ENCODE measurements at regions not wholly inside any gene's neighbourhood (a gene's known extent, or its start where the extent isn't known, plus 50 kb on each side); places are given as distances from the start of the nearest gene placed in this dataset.
A peak's percentile ranks its signal among the peaks of the same experiment; 100 is the strongest.
"Not testable (repeated sequence)": the region's sequence is repeated elsewhere in the genome, so short reads cannot be mapped to it uniquely, and the experiment has no call there.

GRCh38 chr1:181251001-181251712 is 162.7 kb downstream of the IER5 start:
- Histone ChIP-seq H3K27ac (ENCODE audit: control insufficient read depth, insufficient read depth, low read length) (peak overlapping the region; percentile 58), H4K20me1 (ENCODE audit: control insufficient read depth, extremely low read depth, insufficient read depth, low read length) (no peaks in the 10 kb centered on the region), H3K9me1 (ENCODE audit: control insufficient read depth, extremely low read depth, insufficient read depth, low read length) (no peaks in the 10 kb centered on the region), H3K4me2 (ENCODE audit: control insufficient read depth, extremely low read depth, insufficient read depth, low read depth, low read length) (peak overlapping the region; percentile 44), H3K36me3 (ENCODE audit: control insufficient read depth in 2 of 2, extremely low read depth in 1 of 2, insufficient read depth in 2 of 2, low read length in 2 of 2) (no peaks in the 10 kb centered on the region), H2AFZ (ENCODE audit: control insufficient read depth, low read length) (no peak overlapping the region), H3K9me3 (ENCODE audit: control insufficient read depth, low read depth, low read length) (no peaks in the 10 kb centered on the region), H3K4me1 (ENCODE audit: control insufficient read depth, extremely low read depth, insufficient read depth, low read length) (peaks cover 33% of the 10 kb centered on the region), H3K4me3 (ENCODE audit: control insufficient read depth in 2 of 3, extremely low read depth in 1 of 3, insufficient read depth in 2 of 3, low read depth in 1 of 3, low read length in 3 of 3) (no peak overlapping the region), H3K9ac (ENCODE audit: control insufficient read depth, extremely low read depth, insufficient read depth, low read length) (peak overlapping the region; percentile 3), H3K79me2 (ENCODE audit: control insufficient read depth, insufficient read depth, low read length) (no peaks in the 10 kb centered on the region), H3K27me3 (ENCODE audit: control insufficient read depth, extremely low read depth, insufficient read depth, low read length) (no peaks in the 10 kb centered on the region)
- DNase-seq (ENCODE audit: low read depth, low spot score) (peak; percentile 55), FAIRE-seq (peak; percentile 56)
- TF ChIP-seq CTCF (optimal IDR thresholded peaks at IDR 0.05 in 1 of 3, IDR thresholded peaks at IDR 0.05 in 1 of 3, conservative IDR thresholded peaks at IDR 0.05 in 1 of 3; ENCODE audit: extremely low read depth in 1 of 3, insufficient read depth in 2 of 3, low read length in 3 of 3) (no peak), EZH2 (IDR thresholded peaks at IDR 0.05; ENCODE audit: low read length) (no peak)
- dilution Hi-C loops (cut with MboI; ENCODE audit: extremely low pct_ligation_motif_present, low sequenced_read_pairs), result no loop called here

GRCh38 chr1:181251713-181252075 is 163.2 kb downstream of the IER5 start:
- peak overlapping the region; percentile 3 for H3K9ac ChIP-seq (ENCODE audit: control insufficient read depth, extremely low read depth, insufficient read depth, low read length)
- peaks cover 33% of the 10 kb centered on the region for H3K4me1 ChIP-seq (ENCODE audit: control insufficient read depth, extremely low read depth, insufficient read depth, low read length)
- no peaks in the 10 kb centered on the region for H4K20me1 ChIP-seq (ENCODE audit: control insufficient read depth, extremely low read depth, insufficient read depth, low read length)
- no peak overlapping the region for H2AFZ ChIP-seq (ENCODE audit: control insufficient read depth, low read length)
- no peaks in the 10 kb centered on the region for H3K9me3 ChIP-seq (ENCODE audit: control insufficient read depth, low read depth, low read length)
- FAIRE-seq (no peak), DNase-seq (ENCODE audit: low read depth, low spot score) (no peak)
- peak overlapping the region; percentile 44 for H3K4me2 ChIP-seq (ENCODE audit: control insufficient read depth, extremely low read depth, insufficient read depth, low read depth, low read length)
- H3K79me2 ChIP-seq (ENCODE audit: control insufficient read depth, insufficient read depth, low read length), result no peaks in the 10 kb centered on the region
- H3K4me3 ChIP-seq (ENCODE audit: control insufficient read depth in 2 of 3, extremely low read depth in 1 of 3, insufficient read depth in 2 of 3, low read depth in 1 of 3, low read length in 3 of 3), result no peak overlapping the region
- no peaks in the 10 kb centered on the region for H3K36me3 ChIP-seq (ENCODE audit: control insufficient read depth in 2 of 2, extremely low read depth in 1 of 2, insufficient read depth in 2 of 2, low read length in 2 of 2)
- no peak for TF ChIP-seq EZH2 (IDR thresholded peaks at IDR 0.05; ENCODE audit: low read length)
- TF ChIP-seq CTCF (optimal IDR thresholded peaks at IDR 0.05 in 1 of 3, IDR thresholded peaks at IDR 0.05 in 1 of 3, conservative IDR thresholded peaks at IDR 0.05 in 1 of 3; ENCODE audit: extremely low read depth in 1 of 3, insufficient read depth in 2 of 3, low read length in 3 of 3), result no peak
- no peaks in the 10 kb centered on the region for H3K9me1 ChIP-seq (ENCODE audit: control insufficient read depth, extremely low read depth, insufficient read depth, low read length)
- no peaks in the 10 kb centered on the region for H3K27me3 ChIP-seq (ENCODE audit: control insufficient read depth, extremely low read depth, insufficient read depth, low read length)
- dilution Hi-C loops (cut with MboI; ENCODE audit: extremely low pct_ligation_motif_present, low sequenced_read_pairs), result no loop called here
- peak overlapping the region; percentile 58 for H3K27ac ChIP-seq (ENCODE audit: control insufficient read depth, insufficient read depth, low read length)

GRCh38 chr1:181253601-181254000 is 165.1 kb downstream of the IER5 start:
- H3K9me3 ChIP-seq (ENCODE audit: control insufficient read depth, low read depth, low read length); H4K20me1 ChIP-seq (ENCODE audit: control insufficient read depth, extremely low read depth, insufficient read depth, low read length); H3K9me1 ChIP-seq (ENCODE audit: control insufficient read depth, extremely low read depth, insufficient read depth, low read length); H2AFZ ChIP-seq (ENCODE audit: control insufficient read depth, low read length); H3K36me3 ChIP-seq (ENCODE audit: control insufficient read depth in 2 of 2, extremely low read depth in 1 of 2, insufficient read depth in 2 of 2, low read length in 2 of 2); H3K27ac ChIP-seq (ENCODE audit: control insufficient read depth, insufficient read depth, low read length); dilution Hi-C loops (cut with MboI; ENCODE audit: extremely low pct_ligation_motif_present, low sequenced_read_pairs); H3K79me2 ChIP-seq (ENCODE audit: control insufficient read depth, insufficient read depth, low read length); DNase-seq (ENCODE audit: low read depth, low spot score); H3K4me2 ChIP-seq (ENCODE audit: control insufficient read depth, extremely low read depth, insufficient read depth, low read depth, low read length); H3K27me3 ChIP-seq (ENCODE audit: control insufficient read depth, extremely low read depth, insufficient read depth, low read length); H3K9ac ChIP-seq (ENCODE audit: control insufficient read depth, extremely low read depth, insufficient read depth, low read length); FAIRE-seq; H3K4me3 ChIP-seq (ENCODE audit: control insufficient read depth in 2 of 3, extremely low read depth in 1 of 3, insufficient read depth in 2 of 3, low read depth in 1 of 3, low read length in 3 of 3): not testable (repeated sequence)
- H3K4me1 ChIP-seq (ENCODE audit: control insufficient read depth, extremely low read depth, insufficient read depth, low read length), result peaks cover 33% of the 10 kb centered on the region
